GM12892 (cell line): ENCODE measurements at regions not wholly inside any gene's neighbourhood (a gene's known extent, or its start where the extent isn't known, plus 50 kb on each side); places are given as distances from the start of the nearest gene placed in this dataset.

Experiments used
- DNase-seq: peaks from one replicate; pipeline ENCODE4 v3.0.0; 2011; ENCODE audit not compliant: insufficient read length
- FAIRE-seq: peaks from 2 replicates; lab custom pipeline; 2011; peaks lifted over from hg19 to GRCh38; lab: Jason Lieb, UNC
- POLR2A ChIP-seq: IDR thresholded peaks from 2 replicates; pipeline ENCODE4 v1.6.1; 2011; ENCODE audit warnings: low read depth, low read length, control low read depth
- POLR2AphosphoS5 ChIP-seq: IDR thresholded peaks from 2 replicates; pipeline ENCODE4 v1.6.1; 2011; ENCODE audit warnings: low read depth, low read length, control low read depth
- TAF1 ChIP-seq: IDR thresholded peaks from 2 replicates; pipeline ENCODE4 v1.6.1; 2011; ENCODE audit warnings: low read depth, mild to moderate bottlenecking, control low read depth, low read length, borderline replicate concordance

GRCh38 chr6:8758412-8758811 is 323.1 kb upstream of the SLC35B3 start:
- TF ChIP-seq POLR2AphosphoS5, result no peak
- TF ChIP-seq TAF1, result no peak
- TF ChIP-seq POLR2A, result no peak
- DNase-seq, result no peak
- FAIRE-seq, result no peak

- FAIRE-seq (no peak), DNase-seq (no peak)
- TF ChIP-seq POLR2AphosphoS5 (no peak), TAF1 (no peak), POLR2A (no peak)
Observed at GRCh38 chr6:8750627-8751026, 315.3 kb upstream of the SLC35B3 start.

GRCh38 chr6:8749465-8749864 is 314.1 kb upstream of the SLC35B3 start:
- no peak for FAIRE-seq
- TF ChIP-seq TAF1, result no peak
- no peak for TF ChIP-seq POLR2AphosphoS5
- TF ChIP-seq POLR2A, result no peak
- DNase-seq, result no peak

- peak; percentile 67 for FAIRE-seq
- no peak for TF ChIP-seq TAF1
- TF ChIP-seq POLR2A, result no peak
- TF ChIP-seq POLR2AphosphoS5, result no peak
Observed at GRCh38 chr6:8743170-8743745, 307.9 kb upstream of the SLC35B3 start.

GRCh38 chr6:8739454-8739853 is 304.1 kb upstream of the SLC35B3 start:
- FAIRE-seq, result no peak
- no peak for DNase-seq
- no peak for TF ChIP-seq POLR2A
- no peak for TF ChIP-seq POLR2AphosphoS5
- TF ChIP-seq TAF1, result no peak

More at GRCh38 chr6:8743170-8743745, 307.9 kb upstream of the SLC35B3 start:
- DNase-seq, result no peak

GRCh38 chr6:8738951-8739350 is 303.6 kb upstream of the SLC35B3 start:
- DNase-seq, result no peak
- TF ChIP-seq POLR2A (no peak), POLR2AphosphoS5 (no peak), TAF1 (no peak)
- no peak for FAIRE-seq

GRCh38 chr6:8736156-8736895 is 301.0 kb upstream of the SLC35B3 start:
- no peak for FAIRE-seq
- no peak for DNase-seq
- no peak for TF ChIP-seq POLR2AphosphoS5
- no peak for TF ChIP-seq TAF1
- no peak for TF ChIP-seq POLR2A

GRCh38 chr6:8733879-8734278 is 298.5 kb upstream of the SLC35B3 start:
- TF ChIP-seq POLR2A, result no peak
- no peak for TF ChIP-seq POLR2AphosphoS5
- TF ChIP-seq TAF1, result no peak
- DNase-seq (no peak), FAIRE-seq (no peak)

- DNase-seq, result no peak
- TF ChIP-seq TAF1, result no peak
- no peak for TF ChIP-seq POLR2AphosphoS5
- no peak for TF ChIP-seq POLR2A
- FAIRE-seq, result no peak
Observed at GRCh38 chr6:8731874-8732273, 296.5 kb upstream of the SLC35B3 start.

- FAIRE-seq (no peak), DNase-seq (no peak)
- TF ChIP-seq POLR2A, result no peak
- no peak for TF ChIP-seq TAF1
- no peak for TF ChIP-seq POLR2AphosphoS5
Observed at GRCh38 chr6:8710668-8711431, 275.5 kb upstream of the SLC35B3 start.

- DNase-seq, result no peak
- no peak for FAIRE-seq
- TF ChIP-seq POLR2AphosphoS5 (no peak), TAF1 (no peak), POLR2A (no peak)
Observed at GRCh38 chr6:8707956-8708772, 272.8 kb upstream of the SLC35B3 start.
